Loucy (cell line): ENCODE measurements at regions not wholly inside any gene's neighbourhood (a gene's known extent, or its start where the extent isn't known, plus 50 kb on each side); places are given as distances from the start of the nearest gene placed in this dataset.

Experiments used
- H2AFZ ChIP-seq: fragments of 200-600 bp; sonication (generic); 2 replicates; pipeline ENCODE4 v1.6.0; 2016; ENCODE audit warnings: antibody characterized with exemption, mild to moderate bottlenecking, low read length, moderate library complexity
- H3F3A ChIP-seq: fragments of 200-600 bp; 2 replicates; pipeline ENCODE4 v1.6.0; 2016; ENCODE audit warnings: antibody characterized with exemption, low read depth, mild to moderate bottlenecking
- H3K27me3 ChIP-seq: fragments of 200-600 bp; sonication (generic); 2 replicates; pipeline ENCODE4 v1.6.1; 2014; ENCODE audit warnings: low read length, mild to moderate bottlenecking; ENCODE audit not compliant: insufficient read depth, poor library complexity, severe bottlenecking
- H3K36me3 ChIP-seq: fragments of 200-600 bp; sonication (generic); 2 replicates; pipeline ENCODE4 v1.6.1; 2016; ENCODE audit warnings: low read length; ENCODE audit not compliant: insufficient read depth
- H3K4me1 ChIP-seq: fragments of 200-600 bp; sonication (generic); 2 replicates; pipeline ENCODE4 v1.5.1; 2014; ENCODE audit warnings: low read length, mild to moderate bottlenecking; ENCODE audit not compliant: insufficient read depth, poor library complexity, severe bottlenecking
- H3K4me2 ChIP-seq: fragments of 200-600 bp; sonication (generic); 2 replicates; pipeline ENCODE4 v1.6.0; 2014; ENCODE audit warnings: antibody characterized with exemption, low read length, low read depth, mild to moderate bottlenecking; ENCODE audit not compliant: poor library complexity, severe bottlenecking
- H3K4me3 ChIP-seq: fragments of 200-600 bp; sonication (generic); 2 replicates; pipeline ENCODE4 v1.5.1; 2014; ENCODE audit warnings: low read length, mild to moderate bottlenecking, mixed read lengths; ENCODE audit not compliant: poor library complexity, severe bottlenecking
- H3K79me2 ChIP-seq: fragments of 200-600 bp; sonication (generic); 2 replicates; pipeline ENCODE4 v1.6.1; 2014; ENCODE audit warnings: low read length; ENCODE audit not compliant: insufficient read depth
- H3K9ac ChIP-seq: fragments of 200-600 bp; sonication (generic); 2 replicates; pipeline ENCODE4 v1.6.0; 2014; ENCODE audit warnings: mild to moderate bottlenecking, low read depth, low read length, moderate library complexity; ENCODE audit not compliant: poor library complexity, severe bottlenecking
- H3K9me2 ChIP-seq: fragments of 200-600 bp; sonication (generic); replicated peaks from 2 replicates; pipeline ENCODE4 v1.6.1; 2016; ENCODE audit warnings: low read depth, low read length, mixed read lengths
- H3K9me3 ChIP-seq: fragments of 200-600 bp; sonication (generic); 2 replicates; pipeline ENCODE4 v1.6.1; 2014; ENCODE audit warnings: mild to moderate bottlenecking, antibody characterized with exemption, low read length, low read depth; ENCODE audit not compliant: insufficient read depth
- H4K20me1 ChIP-seq: fragments of 200-600 bp; sonication (generic); 2 replicates; pipeline ENCODE4 v1.6.0; 2014; ENCODE audit warnings: antibody characterized with exemption, low read length, mild to moderate bottlenecking; ENCODE audit not compliant: insufficient read depth, poor library complexity, severe bottlenecking
- CTCF ChIP-seq: fragments of 200-600 bp; sonication (generic); conservative IDR thresholded peaks from 2 replicates; pipeline ENCODE4 v1.5.1; 2014; ENCODE audit warnings: mild to moderate bottlenecking, antibody characterized with exemption, low read length
- EZH2phosphoT487 ChIP-seq: fragments of 200-600 bp; IDR thresholded peaks from 2 replicates; pipeline ENCODE4 v1.6.1; 2018; ENCODE audit warnings: antibody characterized with exemption, mild to moderate bottlenecking, moderate library complexity, borderline replicate concordance

GRCh38 chr18:41153871-41154270 is 801.2 kb upstream of the PIK3C3 start:
- Histone ChIP-seq H2AFZ (no peak overlapping the region), H3K36me3 (no peaks in the 10 kb centered on the region), H3K27me3 (no peaks in the 10 kb centered on the region), H3K9me3 (no peaks in the 10 kb centered on the region), H3K4me1 (no peaks in the 10 kb centered on the region), H3K9me2 (no peaks in the 10 kb centered on the region), H3K79me2 (no peaks in the 10 kb centered on the region), H4K20me1 (no peaks in the 10 kb centered on the region), H3K9ac (no peak overlapping the region), H3F3A (no peaks in the 10 kb centered on the region), H3K4me3 (no peak overlapping the region), H3K4me2 (no peak overlapping the region)
- no peak for TF ChIP-seq EZH2phosphoT487
- no peak for TF ChIP-seq CTCF

- H3K79me2 ChIP-seq: no peaks in the 10 kb centered on the region
- H4K20me1 ChIP-seq: no peaks in the 10 kb centered on the region
- no peak overlapping the region for H3K9ac ChIP-seq
- H3K4me3 ChIP-seq: no peak overlapping the region
- no peaks in the 10 kb centered on the region for H3K4me1 ChIP-seq
- no peak overlapping the region for H3K4me2 ChIP-seq
- H3K9me2 ChIP-seq: no peaks in the 10 kb centered on the region
- TF ChIP-seq CTCF: no peak
- no peak for TF ChIP-seq EZH2phosphoT487
- H2AFZ ChIP-seq: no peak overlapping the region
- no peaks in the 10 kb centered on the region for H3F3A ChIP-seq
- no peaks in the 10 kb centered on the region for H3K27me3 ChIP-seq
- H3K9me3 ChIP-seq: no peaks in the 10 kb centered on the region
- no peaks in the 10 kb centered on the region for H3K36me3 ChIP-seq
These were observed 804.7 kb upstream of the PIK3C3 start for GRCh38 chr18:41150316-41150715.

GRCh38 chr18:41146301-41146700 is 808.7 kb upstream of the PIK3C3 start:
- Histone ChIP-seq H3K4me3 (no peak overlapping the region), H3K9me2 (no peaks in the 10 kb centered on the region), H4K20me1 (no peaks in the 10 kb centered on the region), H3K4me1 (no peaks in the 10 kb centered on the region), H2AFZ (no peak overlapping the region), H3K36me3 (no peaks in the 10 kb centered on the region), H3K9ac (no peak overlapping the region), H3K9me3 (no peaks in the 10 kb centered on the region), H3K4me2 (no peak overlapping the region), H3K79me2 (no peaks in the 10 kb centered on the region), H3F3A (no peaks in the 10 kb centered on the region), H3K27me3 (no peaks in the 10 kb centered on the region)
- TF ChIP-seq CTCF (no peak), EZH2phosphoT487 (no peak)
